WTC11 (cell line): ENCODE measurements at regions not wholly inside any gene's neighbourhood (a gene's known extent, or its start where the extent isn't known, plus 50 kb on each side); places are given as distances from the start of the nearest gene placed in this dataset.

Experiments
- AFF4 ChIP-seq: sonication (generic); formaldehyde crosslinking; IDR thresholded peaks from 2 replicates; pipeline ENCODE4 v1.8.1; 2023; ENCODE audit warnings: mild to moderate bottlenecking, missing genetic modification reagents, borderline replicate concordance
- ARID4B ChIP-seq: sonication (generic); formaldehyde crosslinking; IDR thresholded peaks from 2 replicates; pipeline ENCODE4 v1.8.0; 2023; ENCODE audit warnings: missing genetic modification reagents, mild to moderate bottlenecking, borderline replicate concordance
- ATF3 ChIP-seq: sonication (generic); formaldehyde crosslinking; conservative IDR thresholded peaks from 2 replicates; pipeline ENCODE4 v1.8.1; 2022; ENCODE audit warnings: mild to moderate bottlenecking, missing genetic modification reagents
- CREM ChIP-seq: sonication (generic); formaldehyde crosslinking; IDR thresholded peaks from 2 replicates; pipeline ENCODE4 v1.8.1; 2022; ENCODE audit warnings: mild to moderate bottlenecking, missing genetic modification reagents, moderate library complexity
- CTCF ChIP-seq: fragments of 200-600 bp; IDR thresholded peaks from 2 replicates; pipeline ENCODE4 v1.8.0; 2022; ENCODE audit warnings: antibody characterized with exemption
- ETV6 ChIP-seq: sonication (generic); formaldehyde crosslinking; IDR thresholded peaks from 2 replicates; pipeline ENCODE4 v1.8.1; 2022; ENCODE audit warnings: mild to moderate bottlenecking, missing genetic modification reagents
- FOXP1 ChIP-seq: sonication (generic); formaldehyde crosslinking; IDR thresholded peaks from 2 replicates; pipeline ENCODE4 v1.8.0; 2022; ENCODE audit warnings: missing genetic modification reagents, mild to moderate bottlenecking, moderate library complexity, borderline replicate concordance
- MYBL2 ChIP-seq: sonication (generic); formaldehyde crosslinking; IDR thresholded peaks from 2 replicates; pipeline ENCODE4 v1.8.1; 2023; ENCODE audit warnings: mild to moderate bottlenecking, moderate library complexity, missing genetic modification reagents
- NFATC4 ChIP-seq: fragments of 250-450 bp; sonication (Bioruptor Pico); IDR thresholded peaks from 2 replicates; pipeline ENCODE4 v1.9.0; 2021; ENCODE audit warnings: mild to moderate bottlenecking
- ZNF232 ChIP-seq: sonication (generic); formaldehyde crosslinking; IDR thresholded peaks from 2 replicates; pipeline ENCODE4 v1.8.0; 2022; ENCODE audit warnings: mild to moderate bottlenecking, missing genetic modification reagents

- no peak for TF ChIP-seq CTCF
- TF ChIP-seq ETV6 (CRISPR knock-in tag): no peak
- TF ChIP-seq ARID4B (CRISPR knock-in tag): no peak
- no peak for TF ChIP-seq ATF3
- no peak for TF ChIP-seq NFATC4 (CRISPR knock-in tag)
- TF ChIP-seq CREM (CRISPR knock-in tag): no peak
- TF ChIP-seq MYBL2 (CRISPR knock-in tag): no peak
- TF ChIP-seq ZNF232 (CRISPR knock-in tag): no peak
- TF ChIP-seq AFF4 (CRISPR knock-in tag): no peak
- no peak for TF ChIP-seq FOXP1 (CRISPR knock-in tag)
Observed at GRCh38 chr1:162928141-162928540, 67.2 kb upstream of the CCDC190 start.
